Stomach smooth muscle (tissue), 2 donors: ENCODE measurements at regions not wholly inside any gene's neighbourhood (a gene's known extent, or its start where the extent isn't known, plus 50 kb on each side); places are given as distances from the start of the nearest gene placed in this dataset.

Experiments
- H3K27ac ChIP-seq: one replicate; pipeline ENCODE4 v1.7.0; 2013; ENCODE audit warnings: mild to moderate bottlenecking, low read length, inconsistent platforms
- H3K27me3 ChIP-seq, 2 donors: one replicate each; pipeline ENCODE4 v1.7.0; 2013; ENCODE audit warnings: low read length in 2 of 2; ENCODE audit not compliant: insufficient read depth in 2 of 2, control insufficient read depth in 1 of 2
- H3K36me3 ChIP-seq, 2 donors: one replicate each; pipeline ENCODE4 v1.7.0; 2013; ENCODE audit warnings: low read length in 2 of 2; ENCODE audit not compliant: control insufficient read depth in 2 of 2, insufficient read depth in 2 of 2
- H3K4me1 ChIP-seq: one replicate; pipeline ENCODE4 v1.7.0; 2013; ENCODE audit warnings: low read length; ENCODE audit not compliant: control insufficient read depth, insufficient read depth
- H3K4me3 ChIP-seq, 2 donors: one replicate each; pipeline ENCODE4 v1.7.0; 2013; ENCODE audit warnings: low read length in 2 of 2
- H3K9ac ChIP-seq, 2 donors: one replicate each; pipeline ENCODE4 v1.7.0; 2013; ENCODE audit warnings: low read length in 2 of 2, mild to moderate bottlenecking in 1 of 2
- H3K9me3 ChIP-seq, 2 donors: one replicate each; pipeline ENCODE4 v1.7.0; 2013; ENCODE audit warnings: low read length in 2 of 2; ENCODE audit not compliant: control insufficient read depth in 2 of 2
- donor health status: healthy.
- donor health status: Pancreatic carcinoma.

GRCh38 chr7:121510858-121511482 is 114.9 kb upstream of the FAM3C start:
- no peak overlapping the region for H3K27ac ChIP-seq
- no peaks in the 10 kb centered on the region for H3K36me3 ChIP-seq
- H3K27me3 ChIP-seq, result no peaks in the 10 kb centered on the region
- no peak overlapping the region for H3K9ac ChIP-seq
- H3K4me1 ChIP-seq, result no peaks in the 10 kb centered on the region
- H3K9me3 ChIP-seq, result peaks cover 11 to 17% of the 10 kb centered on the region in 2 donors
- H3K4me3 ChIP-seq, result no peak overlapping the region

GRCh38 chr7:121510302-121510701 is 114.2 kb upstream of the FAM3C start:
- no peak overlapping the region for H3K4me3 ChIP-seq
- H3K27me3 ChIP-seq, result no peaks in the 10 kb centered on the region
- H3K27ac ChIP-seq, result no peak overlapping the region
- H3K4me1 ChIP-seq, result no peaks in the 10 kb centered on the region
- peaks cover 12 to 17% of the 10 kb centered on the region in 2 donors for H3K9me3 ChIP-seq
- no peak overlapping the region for H3K9ac ChIP-seq
- H3K36me3 ChIP-seq, result no peaks in the 10 kb centered on the region

GRCh38 chr7:121505540-121506182 is 109.6 kb upstream of the FAM3C start:
- H3K27ac ChIP-seq, result no peak overlapping the region
- no peak overlapping the region for H3K4me3 ChIP-seq
- H3K9me3 ChIP-seq, result peaks cover 11 to 14% of the 10 kb centered on the region in 2 donors
- no peaks in the 10 kb centered on the region for H3K4me1 ChIP-seq
- no peak overlapping the region for H3K9ac ChIP-seq
- no peaks in the 10 kb centered on the region for H3K27me3 ChIP-seq
- no peaks in the 10 kb centered on the region for H3K36me3 ChIP-seq

- H3K27me3 ChIP-seq, result no peaks in the 10 kb centered on the region
- no peaks in the 10 kb centered on the region for H3K36me3 ChIP-seq
- H3K9me3 ChIP-seq, result peaks cover 5 to 10% of the 10 kb centered on the region in 2 donors
- no peaks in the 10 kb centered on the region for H3K4me1 ChIP-seq
- H3K4me3 ChIP-seq, result no peak overlapping the region
- H3K9ac ChIP-seq, result no peak overlapping the region
- H3K27ac ChIP-seq, result no peak overlapping the region
Measured at GRCh38 chr7:121505021-121505420, 108.9 kb upstream of the FAM3C start.

GRCh38 chr7:121504482-121504881 is 108.4 kb upstream of the FAM3C start:
- Histone ChIP-seq H3K9ac (no peak overlapping the region), H3K9me3 (peaks cover 1 to 10% of the 10 kb centered on the region in 2 donors), H3K4me1 (no peaks in the 10 kb centered on the region), H3K36me3 (no peaks in the 10 kb centered on the region), H3K4me3 (no peak overlapping the region), H3K27ac (no peak overlapping the region), H3K27me3 (no peaks in the 10 kb centered on the region)

GRCh38 chr7:121503730-121504129 is 107.6 kb upstream of the FAM3C start:
- H3K36me3 ChIP-seq, result no peaks in the 10 kb centered on the region
- no peaks in the 10 kb centered on the region for H3K4me1 ChIP-seq
- peaks cover 0 to 10% of the 10 kb centered on the region in 2 donors for H3K9me3 ChIP-seq
- no peaks in the 10 kb centered on the region for H3K27me3 ChIP-seq
- no peak overlapping the region for H3K9ac ChIP-seq
- H3K27ac ChIP-seq, result no peak overlapping the region
- no peak overlapping the region for H3K4me3 ChIP-seq

- H3K27me3 ChIP-seq, result no peaks in the 10 kb centered on the region
- no peak overlapping the region for H3K4me3 ChIP-seq
- peaks cover 0 to 10% of the 10 kb centered on the region in 2 donors for H3K9me3 ChIP-seq
- H3K36me3 ChIP-seq, result no peaks in the 10 kb centered on the region
- H3K9ac ChIP-seq, result no peak overlapping the region
- H3K27ac ChIP-seq, result no peak overlapping the region
- no peaks in the 10 kb centered on the region for H3K4me1 ChIP-seq
Measured at GRCh38 chr7:121503039-121503438, 106.9 kb upstream of the FAM3C start.

GRCh38 chr7:121501566-121501965 is 105.5 kb upstream of the FAM3C start:
- H3K27me3 ChIP-seq, result no peaks in the 10 kb centered on the region
- H3K27ac ChIP-seq, result no peak overlapping the region
- H3K4me3 ChIP-seq, result no peak overlapping the region

GRCh38 chr7:121500360-121501058 is 104.4 kb upstream of the FAM3C start:
- Histone ChIP-seq H3K27ac (no peak overlapping the region), H3K9me3 (peaks cover 0 to 5% of the 10 kb centered on the region in 2 donors), H3K4me1 (no peaks in the 10 kb centered on the region), H3K27me3 (no peaks in the 10 kb centered on the region), H3K9ac (no peak overlapping the region), H3K4me3 (no peak overlapping the region), H3K36me3 (no peaks in the 10 kb centered on the region)

More at GRCh38 chr7:121501566-121501965, 105.5 kb upstream of the FAM3C start:
- Histone ChIP-seq H3K9me3 (peaks cover 0 to 10% of the 10 kb centered on the region in 2 donors), H3K4me1 (no peaks in the 10 kb centered on the region), H3K36me3 (no peaks in the 10 kb centered on the region), H3K9ac (no peak overlapping the region)

GRCh38 chr7:121499624-121500023 is 103.5 kb upstream of the FAM3C start:
- Histone ChIP-seq H3K27ac (no peak overlapping the region), H3K27me3 (no peaks in the 10 kb centered on the region), H3K9ac (no peak overlapping the region), H3K36me3 (no peaks in the 10 kb centered on the region), H3K4me1 (no peaks in the 10 kb centered on the region), H3K4me3 (no peak overlapping the region), H3K9me3 (no peaks in the 10 kb centered on the region)

DNA sequence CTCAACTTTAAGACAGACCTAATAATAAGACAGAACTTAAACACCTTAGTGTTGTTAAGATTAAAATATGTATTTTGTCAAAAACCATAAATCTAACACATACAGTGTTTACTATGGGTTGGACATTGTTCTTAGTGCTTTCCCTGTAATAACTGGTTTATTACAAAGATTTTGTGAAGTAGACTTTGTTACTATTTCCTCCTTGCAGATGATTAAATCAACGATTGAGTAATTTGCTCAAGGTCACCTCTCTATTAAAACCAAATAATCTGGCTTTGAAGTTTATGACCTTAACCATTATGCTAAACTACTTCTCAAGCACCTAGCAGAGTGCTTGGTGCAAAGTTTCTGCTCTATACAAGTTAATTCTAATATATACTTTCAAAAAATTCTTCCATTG is 102.7 kb upstream of the FAM3C start:
- H3K9ac ChIP-seq, result no peak overlapping the region
- no peak overlapping the region for H3K27ac ChIP-seq
- H3K4me1 ChIP-seq, result no peaks in the 10 kb centered on the region
- no peaks in the 10 kb centered on the region for H3K27me3 ChIP-seq
- H3K36me3 ChIP-seq, result no peaks in the 10 kb centered on the region
- H3K4me3 ChIP-seq, result no peak overlapping the region
- no peaks in the 10 kb centered on the region for H3K9me3 ChIP-seq
